Activated CD4-positive, alpha-beta T cell treated with anti-CD3 and anti-CD28 coated beads, Interleukin-2, amount 50 U/mL, for 24 hours (primary cell): ENCODE measurements at regions not wholly inside any gene's neighbourhood (a gene's known extent, or its start where the extent isn't known, plus 50 kb on each side); places are given as distances from the start of the nearest gene placed in this dataset.

Source experiments
- DNase-seq, 2 donors: peaks; one replicate each; pipeline ENCODE4 v3.0.0-alpha.2; 2020; ENCODE audit warnings: low read depth in 1 of 2, low spot score in 1 of 2

GRCh38 chr21:27314131-27314530 is 347.2 kb upstream of the ADAMTS5 start:
- no peak for DNase-seq

- no peak for DNase-seq
These were observed 340.2 kb upstream of the ADAMTS5 start for GRCh38 chr21:27306791-27307775.

- DNase-seq, result no peak
These were observed 339.3 kb upstream of the ADAMTS5 start for GRCh38 chr21:27306206-27306605.

DNA sequence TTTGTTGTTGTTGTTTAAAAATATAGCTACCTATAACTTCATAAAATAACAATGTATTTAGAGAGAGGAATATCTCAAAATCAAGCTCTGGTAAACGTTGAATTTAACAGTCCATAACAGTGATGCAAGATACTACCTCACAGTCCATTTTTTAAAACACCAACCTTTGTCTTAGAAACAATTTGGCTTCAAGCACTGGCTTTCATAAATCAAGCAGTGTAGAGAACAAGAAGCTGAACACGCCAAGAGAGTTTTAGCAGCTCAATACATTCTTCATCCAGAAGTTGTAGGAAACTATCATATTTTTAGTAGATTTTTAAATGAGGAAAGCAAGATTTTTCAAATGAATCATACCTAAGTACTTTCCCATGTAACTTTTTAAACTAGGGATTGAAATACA is 334.3 kb upstream of the ADAMTS5 start:
- no peak for DNase-seq

GRCh38 chr21:27300770-27301169 is 333.9 kb upstream of the ADAMTS5 start:
- DNase-seq, result no peak

DNA sequence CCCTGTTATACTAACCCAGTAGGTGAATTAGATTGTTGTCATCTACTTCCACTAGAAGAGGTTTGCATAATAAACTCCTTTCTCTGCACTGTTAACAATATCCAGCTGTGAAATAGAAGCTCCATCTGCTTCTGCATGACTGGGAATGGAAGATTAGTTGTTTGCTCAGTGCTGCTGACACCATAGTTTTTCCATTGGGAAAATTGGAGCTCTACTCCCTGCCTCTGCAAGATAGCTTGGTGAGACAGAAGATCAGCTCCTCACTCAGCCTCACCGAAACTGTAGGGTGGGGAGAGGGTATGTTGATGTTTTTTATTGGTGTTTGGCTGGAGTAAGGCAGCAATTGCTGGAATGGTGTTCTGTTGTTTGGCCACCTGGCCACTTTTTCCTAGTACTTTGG is 331.6 kb upstream of the ADAMTS5 start:
- DNase-seq, result no peak

DNA sequence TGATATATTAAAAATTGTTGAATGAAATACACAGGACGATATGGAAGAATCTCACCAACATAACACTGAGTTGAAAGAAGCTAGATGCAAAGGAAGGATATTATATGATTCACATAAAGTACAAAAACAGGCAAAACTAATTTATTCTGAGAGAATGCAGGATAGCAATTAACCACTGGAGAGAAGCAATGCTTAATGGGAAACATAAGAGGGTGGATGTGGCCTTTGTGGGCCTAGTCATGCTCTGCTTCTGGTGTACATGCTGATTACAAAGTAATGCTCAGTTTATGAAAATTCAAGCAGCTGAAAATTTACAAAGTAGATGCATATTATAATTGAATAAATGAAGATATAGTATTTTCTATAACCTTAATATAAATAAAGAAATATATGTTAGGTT is 326.4 kb upstream of the ADAMTS5 start:
- DNase-seq, result no peak

GRCh38 chr21:27292783-27293182 is 325.9 kb upstream of the ADAMTS5 start:
- no peak for DNase-seq

- no peak for DNase-seq
These were observed 325.3 kb upstream of the ADAMTS5 start for GRCh38 chr21:27292229-27292628.

GRCh38 chr21:27291006-27291405 is 324.1 kb upstream of the ADAMTS5 start:
- no peak for DNase-seq

- no peak for DNase-seq
These were observed 323.1 kb upstream of the ADAMTS5 start for GRCh38 chr21:27290028-27290427.

- DNase-seq, result no peak
These were observed 319.9 kb upstream of the ADAMTS5 start for GRCh38 chr21:27286760-27287159.

DNA sequence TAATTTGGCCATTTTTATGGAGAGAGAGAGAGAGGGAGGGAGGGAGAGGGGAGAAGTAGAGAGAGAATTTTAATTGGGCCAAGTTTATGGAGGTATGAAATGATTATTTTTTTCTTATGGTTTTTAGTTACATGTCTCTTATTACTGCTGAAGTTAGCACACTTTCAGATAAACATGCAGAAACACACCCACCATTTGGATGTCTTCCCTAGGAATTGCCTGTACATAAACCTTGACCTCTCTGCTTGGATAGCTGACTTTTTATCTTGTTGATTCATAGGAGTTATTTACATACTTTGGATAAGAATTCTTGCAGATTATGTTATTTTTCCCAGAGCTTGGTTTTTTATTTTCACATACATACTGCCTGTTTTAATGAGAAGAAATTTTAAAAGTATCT is 310.2 kb upstream of the ADAMTS5 start:
- no peak for DNase-seq

- no peak for DNase-seq
These were observed 308.5 kb upstream of the ADAMTS5 start for GRCh38 chr21:27275294-27275927.

DNA sequence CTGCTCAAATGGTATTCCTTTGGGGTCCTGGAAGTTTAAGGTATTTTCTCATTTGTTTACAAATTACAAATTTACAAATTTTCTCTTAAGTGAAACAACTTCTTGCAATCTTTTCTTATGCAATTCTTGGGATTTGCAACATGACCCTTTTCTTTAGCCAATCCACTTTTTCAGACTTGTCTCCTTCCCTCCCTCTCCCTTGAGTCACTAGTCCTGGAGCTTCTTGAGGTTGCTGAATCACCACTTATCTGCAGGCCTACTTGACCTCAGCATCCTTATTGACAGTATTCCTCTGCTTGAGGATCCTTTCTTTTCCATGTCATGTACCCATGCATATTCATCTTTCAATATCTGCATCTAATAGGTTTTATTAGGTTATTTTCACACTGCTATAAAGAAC is 302.8 kb upstream of the ADAMTS5 start:
- no peak for DNase-seq

DNA sequence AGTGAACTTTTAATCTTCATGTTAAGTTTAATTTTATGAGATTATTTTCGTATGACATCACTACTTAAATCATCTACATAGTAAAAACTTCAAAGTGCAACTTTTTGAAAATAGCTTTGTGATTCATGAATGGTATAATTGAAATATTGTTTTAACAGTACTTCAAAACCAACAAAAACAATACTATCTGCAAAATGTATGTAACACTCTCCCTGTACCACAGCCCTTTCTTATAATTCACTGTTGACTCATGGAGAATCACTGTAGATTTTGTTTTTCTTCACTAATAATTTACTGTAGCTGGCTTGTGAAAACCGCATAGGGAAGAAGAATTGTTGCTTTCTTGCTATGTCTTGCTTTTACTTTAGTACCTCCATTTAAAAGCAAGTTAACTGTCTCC is 301.4 kb upstream of the ADAMTS5 start:
- no peak for DNase-seq

- no peak for DNase-seq
These were observed 299.1 kb upstream of the ADAMTS5 start for GRCh38 chr21:27265949-27266348.

DNA sequence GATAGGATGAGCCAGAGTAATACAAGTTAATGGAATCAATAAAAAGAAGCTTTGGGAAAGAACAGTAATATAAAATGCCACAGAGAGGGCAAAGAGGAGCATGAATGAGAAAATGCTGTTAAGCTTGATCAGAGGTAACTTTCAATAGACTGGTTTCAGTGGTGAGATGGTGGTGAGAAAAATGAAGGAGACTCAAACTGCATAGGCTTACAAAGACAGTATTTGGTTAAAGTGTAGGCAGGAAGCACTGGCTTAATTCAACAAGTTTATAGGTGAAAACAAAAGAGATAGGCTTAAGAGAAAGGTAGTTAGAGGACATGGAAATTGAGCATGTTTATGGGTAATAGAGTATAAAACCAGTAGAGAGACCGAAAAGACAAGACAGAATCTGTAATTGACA is 298.6 kb upstream of the ADAMTS5 start:
- no peak for DNase-seq

DNA sequence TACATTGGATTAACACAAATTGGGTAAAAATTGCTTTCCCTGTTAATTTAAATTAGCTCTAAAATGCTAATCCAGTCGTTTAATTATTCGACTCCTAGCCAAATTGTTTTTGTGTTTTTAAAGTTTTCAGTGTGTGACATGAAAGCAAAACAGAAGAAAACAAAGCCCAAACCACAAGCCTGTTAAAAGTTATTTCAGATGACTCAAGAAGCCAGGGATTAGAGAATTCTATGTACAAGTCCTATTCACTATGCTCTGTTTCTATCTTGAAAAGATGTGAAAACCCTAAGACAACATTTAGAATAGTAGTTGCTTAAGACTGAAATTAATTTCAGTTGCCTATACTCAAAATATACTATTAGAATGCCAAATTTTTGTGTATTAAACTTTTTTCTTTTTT is 294.8 kb upstream of the ADAMTS5 start:
- no peak for DNase-seq

DNA sequence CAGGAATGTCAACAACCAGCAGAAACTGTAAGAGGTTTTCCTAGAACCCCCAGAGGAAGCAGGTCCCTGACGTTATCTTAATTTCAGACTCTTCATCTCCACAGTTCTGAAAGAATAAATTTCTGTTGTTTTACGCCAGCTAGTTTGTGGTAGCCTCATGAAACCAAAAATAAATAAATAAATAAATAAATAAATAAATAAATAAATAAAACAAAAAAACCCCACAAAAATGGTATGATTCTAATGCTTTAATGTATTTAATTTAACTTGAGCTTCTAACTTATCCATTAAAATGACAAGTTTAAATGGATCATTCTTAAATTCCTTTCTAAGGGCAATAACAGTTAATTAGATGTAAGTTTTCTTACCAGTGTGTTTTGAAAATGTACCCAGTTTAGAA is 293.8 kb upstream of the ADAMTS5 start:
- DNase-seq, result no peak

DNA sequence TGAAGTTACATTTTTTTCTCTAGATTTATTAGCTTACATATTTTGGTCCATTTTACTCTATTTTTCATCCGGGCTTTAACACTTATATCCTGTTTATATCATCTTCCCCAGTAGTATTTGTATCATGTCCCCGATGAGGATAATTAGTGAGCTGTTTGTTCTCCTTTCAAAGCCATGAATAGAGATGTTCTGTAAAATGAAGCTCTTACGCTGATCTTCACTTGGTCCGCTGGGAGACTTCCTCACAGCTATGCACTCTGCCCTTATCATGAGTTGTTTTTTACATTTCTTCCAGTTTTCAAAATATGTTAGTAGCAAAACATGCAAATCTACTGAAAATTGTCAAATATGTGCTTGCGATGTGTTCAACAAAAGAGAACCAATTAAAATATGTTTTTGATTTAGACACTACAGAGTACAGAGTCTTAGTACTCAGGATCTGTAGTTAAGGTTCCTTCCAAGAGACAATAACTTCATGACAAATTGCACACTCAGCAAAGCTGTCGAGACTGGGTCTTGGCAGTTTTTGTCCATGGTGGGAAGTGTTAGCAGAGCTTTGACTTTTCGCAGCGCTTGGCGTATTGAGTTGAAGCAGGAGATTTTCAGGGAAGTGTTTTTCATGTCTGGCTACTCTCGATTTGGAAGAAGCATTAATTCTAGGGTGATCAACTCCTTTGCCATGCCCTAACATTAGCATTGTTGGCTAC is 292.0 kb upstream of the ADAMTS5 start:
- no peak for DNase-seq
